ENCODE measurements at regions not wholly inside any gene's neighbourhood (a gene's known extent, or its start where the extent isn't known, plus 50 kb on each side); places are given as distances from the start of the nearest gene placed in this dataset.
"Not testable (repeated sequence)": the region's sequence is repeated elsewhere in the genome, so short reads cannot be mapped to it uniquely, and the experiment has no call there.

DNA sequence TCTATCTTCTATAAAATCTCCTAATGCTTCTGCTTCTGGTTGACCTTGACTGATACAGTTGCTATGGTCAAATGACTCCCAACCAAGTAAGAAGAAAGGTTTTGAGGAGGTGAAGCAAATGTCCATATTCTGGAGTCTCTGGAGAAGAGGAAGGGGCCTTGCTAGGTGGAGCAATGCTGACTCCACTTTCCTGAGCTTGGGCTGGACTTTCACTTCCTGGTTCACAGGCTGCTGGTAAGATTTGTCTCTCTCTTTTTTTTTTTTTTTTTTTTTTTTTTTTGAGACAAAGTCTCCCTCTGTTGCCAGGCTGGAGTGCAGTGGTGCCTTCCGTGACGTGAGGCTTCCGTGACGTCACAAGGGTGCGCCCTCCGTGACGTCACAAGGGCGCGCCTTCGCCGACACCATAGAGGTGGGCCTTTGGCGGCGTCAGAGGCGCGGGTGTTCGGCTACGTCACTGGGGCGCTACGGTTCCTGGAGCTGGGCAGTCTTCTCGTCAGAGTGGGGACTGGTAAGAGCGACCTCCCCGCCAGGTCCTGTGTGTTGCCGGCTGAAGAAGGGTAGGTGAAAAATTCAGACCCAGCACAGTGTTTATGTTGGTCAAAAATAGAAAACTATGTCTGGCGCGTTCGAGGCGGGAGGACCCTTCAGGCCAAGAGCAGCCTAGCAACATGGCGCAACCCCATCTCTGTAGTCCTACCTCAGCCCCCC lies 93.7 kb upstream of the METTL14 start:
- peak; percentile 86 for DNase-seq

DNA sequence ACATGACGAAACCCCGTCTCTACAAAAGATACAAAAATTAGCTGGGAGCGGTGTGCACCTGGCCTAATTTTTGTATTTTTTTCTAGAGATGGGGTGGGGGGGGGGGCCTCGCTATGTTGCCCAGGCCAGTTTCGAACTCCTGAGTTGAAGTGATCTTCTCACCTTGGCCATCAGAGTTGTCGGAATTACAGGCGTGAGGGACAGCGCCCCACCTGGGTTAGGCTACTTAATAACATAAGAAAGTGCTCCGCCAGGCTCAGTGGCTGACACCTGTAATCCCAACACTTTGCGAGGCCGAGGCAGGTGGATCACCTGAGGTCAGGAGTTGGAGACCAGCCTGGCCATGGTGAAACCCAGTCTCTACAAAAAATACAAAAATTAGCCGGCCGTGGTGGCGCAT lies 92.9 kb upstream of the METTL14 start:
- not testable (repeated sequence) for DNase-seq

DNA sequence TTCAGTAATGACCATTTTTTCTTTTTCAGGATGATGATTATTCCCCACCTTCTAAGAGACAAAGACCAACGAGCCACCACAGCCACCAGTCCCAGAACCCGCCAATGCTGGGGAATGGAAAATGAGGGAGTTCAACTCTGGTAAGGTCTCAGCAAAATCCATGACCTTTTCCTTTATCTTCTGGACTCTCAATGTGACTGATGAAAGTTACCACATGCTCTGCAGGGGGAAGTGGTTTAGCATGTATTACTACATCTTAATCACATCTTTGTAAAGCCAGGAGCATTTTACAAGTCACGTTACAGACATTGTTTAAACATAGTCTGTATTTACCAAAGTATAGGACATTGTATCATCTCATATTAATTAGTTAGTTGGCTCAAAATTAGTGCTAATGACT lies 89.3 kb upstream of the METTL14 start:
- not testable (repeated sequence) for DNase-seq

DNA sequence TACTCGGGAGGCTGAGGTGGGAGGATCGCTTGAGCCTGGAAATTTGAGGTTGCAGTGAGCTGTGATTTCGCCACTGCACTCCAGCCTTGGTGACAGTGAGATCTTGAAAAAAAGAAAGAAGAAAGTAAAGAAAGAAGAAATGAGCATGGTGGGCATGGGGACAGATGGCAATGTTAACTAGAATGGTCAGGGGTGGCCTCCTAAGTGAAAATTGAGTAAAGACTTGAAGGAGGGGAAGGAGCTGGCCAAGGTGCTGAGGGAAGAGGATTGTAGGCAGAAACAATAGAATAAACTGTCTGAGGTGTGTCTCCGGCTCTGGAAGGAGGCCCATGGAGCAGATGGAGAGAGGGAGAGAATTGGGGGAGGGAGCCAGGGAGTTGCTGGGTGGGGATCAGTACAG lies 60.1 kb upstream of the METTL14 start:
- not testable (repeated sequence) for DNase-seq

DNA sequence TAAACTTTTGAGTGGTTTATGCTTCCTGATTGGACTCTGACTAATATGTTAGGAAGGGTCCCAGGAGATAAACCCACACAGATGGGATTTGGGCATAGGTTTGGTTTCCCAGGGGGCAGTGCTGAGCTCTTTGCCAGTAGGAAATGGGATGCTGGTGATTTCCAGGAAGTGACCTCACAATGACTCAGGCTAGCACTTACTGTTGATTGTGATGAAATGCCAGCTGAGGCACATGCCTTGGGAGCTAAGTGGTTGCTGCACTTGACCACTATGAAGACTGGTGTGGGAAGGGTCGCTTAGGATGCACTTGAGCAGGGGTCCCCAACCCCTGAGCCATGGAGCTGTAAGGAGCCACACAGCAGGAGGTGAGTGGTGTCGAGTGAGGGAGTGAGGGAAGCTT lies 55.5 kb upstream of the METTL14 start:
- DNase-seq = not testable (repeated sequence)

DNA sequence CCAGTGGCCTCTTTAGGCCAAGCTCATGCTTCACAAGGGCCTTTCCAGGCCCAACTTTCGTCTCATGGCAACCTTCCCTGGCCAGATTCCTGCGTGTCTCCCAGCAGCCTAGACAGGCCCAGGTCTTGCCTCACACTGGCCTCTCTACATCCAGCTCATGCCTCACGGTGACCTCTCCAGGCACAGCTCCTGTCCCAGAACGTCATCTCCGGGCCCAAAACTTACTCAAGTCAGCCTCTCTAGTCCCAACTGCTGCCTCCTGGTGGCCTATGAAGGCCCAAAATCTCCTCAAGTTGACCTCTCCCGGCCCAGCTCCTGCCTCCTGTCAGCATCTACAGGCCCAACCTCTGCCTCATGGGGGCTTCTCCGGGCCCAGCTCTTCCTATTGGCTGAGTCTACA lies 54.3 kb upstream of the METTL14 start:
- DNase-seq = not testable (repeated sequence)

DNA sequence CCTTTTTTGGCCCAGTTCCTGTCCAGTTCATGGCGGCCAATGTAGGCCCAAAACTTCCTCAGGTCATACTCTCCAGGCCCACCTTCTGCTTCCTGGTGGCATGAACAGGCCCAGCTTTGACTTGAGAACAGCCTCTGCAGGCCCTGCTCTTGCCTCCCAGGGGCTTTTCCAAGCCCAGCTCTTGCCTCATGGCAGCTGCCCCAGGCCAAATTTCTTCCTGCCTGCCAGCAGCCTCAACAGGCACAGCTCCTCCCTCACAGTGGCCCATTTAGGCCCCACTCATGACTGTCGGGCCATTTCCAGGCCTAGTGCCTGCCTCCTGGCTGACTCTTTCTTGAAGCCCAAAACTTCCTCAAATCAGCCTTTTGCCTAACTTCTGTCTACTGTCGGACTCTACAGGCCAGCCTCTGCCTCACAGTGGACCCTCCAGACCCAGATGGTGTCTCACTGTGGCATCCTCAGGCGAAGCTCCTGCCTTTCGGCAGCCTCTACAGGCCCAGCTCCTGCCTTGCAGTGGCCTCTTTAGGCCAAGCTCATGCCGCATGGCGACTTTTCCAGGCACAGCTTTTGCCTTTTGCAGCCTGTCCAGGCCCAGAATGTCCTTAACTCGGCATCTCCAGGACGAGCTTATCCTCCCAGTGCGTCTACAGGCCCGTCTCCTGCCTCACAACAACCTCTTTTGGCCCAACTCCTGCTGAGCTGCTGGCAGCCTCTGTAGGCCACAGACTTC lies 53.7 kb upstream of the METTL14 start:
- not testable (repeated sequence) for DNase-seq

DNA sequence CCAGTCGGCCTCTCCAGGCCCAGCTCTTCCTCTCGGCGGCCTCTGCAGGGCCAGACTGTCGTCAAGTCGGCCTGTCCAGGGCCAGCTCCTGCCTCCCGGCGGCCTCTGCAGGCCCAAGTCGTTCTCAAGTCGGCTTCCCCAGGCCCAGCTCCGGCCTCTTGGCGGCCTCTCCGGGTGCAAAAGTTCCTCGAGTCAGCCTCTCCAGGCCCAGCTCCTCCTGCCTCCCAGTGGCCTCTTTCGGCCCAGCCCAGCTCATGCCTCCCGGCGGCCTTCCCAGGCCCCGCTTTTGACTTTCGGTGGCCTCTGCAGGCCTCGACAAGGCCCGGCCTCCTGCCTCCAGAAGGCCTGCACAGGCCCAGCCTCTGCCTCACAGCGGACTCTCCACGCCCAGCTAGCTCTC lies 51.7 kb upstream of the METTL14 start:
- not testable (repeated sequence) for DNase-seq

DNA sequence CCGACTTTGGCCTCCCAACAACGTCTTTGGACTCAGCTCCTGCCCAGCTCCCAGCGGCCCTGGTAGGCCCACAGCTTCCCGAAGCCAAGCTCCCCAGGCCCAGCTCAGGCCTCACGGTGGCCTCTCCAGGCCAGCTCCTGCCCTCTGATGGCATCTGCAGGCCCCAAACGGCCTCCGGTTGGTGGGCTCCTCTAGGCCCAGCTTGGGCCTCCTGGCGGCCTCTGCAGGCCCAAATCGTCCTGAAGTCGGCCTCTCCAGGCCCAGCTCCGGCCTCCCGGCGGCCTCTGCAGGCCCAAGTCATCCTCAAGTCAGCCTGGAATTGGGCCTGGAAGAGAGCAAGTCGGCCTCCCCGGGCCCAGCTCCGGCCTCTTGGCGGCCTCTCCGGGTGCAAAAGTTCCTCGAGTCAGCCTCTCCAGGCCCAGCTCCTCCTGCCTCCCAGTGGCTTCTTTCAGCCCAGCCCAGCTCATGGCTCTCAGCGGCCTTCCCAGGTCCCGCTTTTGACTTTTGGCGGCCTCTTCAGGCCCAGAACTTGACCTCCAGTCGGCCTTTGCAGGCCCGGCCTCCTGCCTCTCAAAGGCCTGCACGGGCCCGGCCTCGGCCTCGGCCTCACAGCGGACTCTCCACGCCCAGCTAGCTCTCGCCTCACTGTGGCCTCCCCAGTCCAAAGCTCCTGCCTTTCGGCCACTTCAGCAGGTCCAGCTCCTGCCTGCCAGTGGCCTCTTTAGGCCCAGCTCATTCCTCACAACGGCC lies 50.9 kb upstream of the METTL14 start:
- DNase-seq = not testable (repeated sequence)

Data from NCI-H1092 (cell line).